22Rv1 (cell line): ENCODE measurements at regions not wholly inside any gene's neighbourhood (a gene's known extent, or its start where the extent isn't known, plus 50 kb on each side); places are given as distances from the start of the nearest gene placed in this dataset.

Experiments
- ZFX ChIP-seq: fragments of 450-650 bp; IDR thresholded peaks from 2 replicates; pipeline ENCODE4 v1.6.1; 2017; ENCODE audit warnings: antibody characterized with exemption, borderline replicate concordance
- TF ChIP-seq, protein P1 (sequence below): fragments of 450-650 bp; IDR thresholded peaks from 2 replicates; pipeline ENCODE4 v1.5.1; 2017; ENCODE audit warnings: mild to moderate bottlenecking

- TF ChIP-seq, protein P1, sequence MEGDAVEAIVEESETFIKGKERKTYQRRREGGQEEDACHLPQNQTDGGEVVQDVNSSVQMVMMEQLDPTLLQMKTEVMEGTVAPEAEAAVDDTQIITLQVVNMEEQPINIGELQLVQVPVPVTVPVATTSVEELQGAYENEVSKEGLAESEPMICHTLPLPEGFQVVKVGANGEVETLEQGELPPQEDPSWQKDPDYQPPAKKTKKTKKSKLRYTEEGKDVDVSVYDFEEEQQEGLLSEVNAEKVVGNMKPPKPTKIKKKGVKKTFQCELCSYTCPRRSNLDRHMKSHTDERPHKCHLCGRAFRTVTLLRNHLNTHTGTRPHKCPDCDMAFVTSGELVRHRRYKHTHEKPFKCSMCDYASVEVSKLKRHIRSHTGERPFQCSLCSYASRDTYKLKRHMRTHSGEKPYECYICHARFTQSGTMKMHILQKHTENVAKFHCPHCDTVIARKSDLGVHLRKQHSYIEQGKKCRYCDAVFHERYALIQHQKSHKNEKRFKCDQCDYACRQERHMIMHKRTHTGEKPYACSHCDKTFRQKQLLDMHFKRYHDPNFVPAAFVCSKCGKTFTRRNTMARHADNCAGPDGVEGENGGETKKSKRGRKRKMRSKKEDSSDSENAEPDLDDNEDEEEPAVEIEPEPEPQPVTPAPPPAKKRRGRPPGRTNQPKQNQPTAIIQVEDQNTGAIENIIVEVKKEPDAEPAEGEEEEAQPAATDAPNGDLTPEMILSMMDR: no peak
- no peak for TF ChIP-seq ZFX
These were observed 73.1 kb upstream of the KCNA4 start for GRCh38 chr11:30089921-30090320.
